ENCODE measurements at regions not wholly inside any gene's neighbourhood (a gene's known extent, or its start where the extent isn't known, plus 50 kb on each side); places are given as distances from the start of the nearest gene placed in this dataset.
A peak's percentile ranks its signal among the peaks of the same experiment; 100 is the strongest.

DNA sequence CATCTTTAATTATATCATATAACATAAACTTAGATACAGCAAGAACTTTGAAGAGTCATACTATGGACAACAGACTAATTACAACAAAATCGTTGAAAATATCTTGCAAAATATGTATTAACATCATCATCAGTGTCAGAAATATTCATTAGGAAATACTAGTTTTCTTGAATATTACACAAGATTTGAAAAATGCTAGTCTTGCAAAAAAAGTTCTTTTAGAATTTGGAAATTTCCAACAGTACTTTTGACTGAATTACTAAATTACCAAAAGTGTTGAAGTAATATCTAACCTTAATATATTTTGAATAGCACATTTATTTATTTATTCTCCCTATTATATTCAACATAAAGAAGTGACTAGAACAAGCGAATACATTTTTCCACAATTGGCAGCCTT is 1224.8 kb upstream of the EYS start:
- no peak overlapping the region for H3K4me3 ChIP-seq (ENCODE audit: low read depth, low read length)
- TF ChIP-seq, protein P1, sequence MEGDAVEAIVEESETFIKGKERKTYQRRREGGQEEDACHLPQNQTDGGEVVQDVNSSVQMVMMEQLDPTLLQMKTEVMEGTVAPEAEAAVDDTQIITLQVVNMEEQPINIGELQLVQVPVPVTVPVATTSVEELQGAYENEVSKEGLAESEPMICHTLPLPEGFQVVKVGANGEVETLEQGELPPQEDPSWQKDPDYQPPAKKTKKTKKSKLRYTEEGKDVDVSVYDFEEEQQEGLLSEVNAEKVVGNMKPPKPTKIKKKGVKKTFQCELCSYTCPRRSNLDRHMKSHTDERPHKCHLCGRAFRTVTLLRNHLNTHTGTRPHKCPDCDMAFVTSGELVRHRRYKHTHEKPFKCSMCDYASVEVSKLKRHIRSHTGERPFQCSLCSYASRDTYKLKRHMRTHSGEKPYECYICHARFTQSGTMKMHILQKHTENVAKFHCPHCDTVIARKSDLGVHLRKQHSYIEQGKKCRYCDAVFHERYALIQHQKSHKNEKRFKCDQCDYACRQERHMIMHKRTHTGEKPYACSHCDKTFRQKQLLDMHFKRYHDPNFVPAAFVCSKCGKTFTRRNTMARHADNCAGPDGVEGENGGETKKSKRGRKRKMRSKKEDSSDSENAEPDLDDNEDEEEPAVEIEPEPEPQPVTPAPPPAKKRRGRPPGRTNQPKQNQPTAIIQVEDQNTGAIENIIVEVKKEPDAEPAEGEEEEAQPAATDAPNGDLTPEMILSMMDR (IDR thresholded peaks at IDR 0.05; ENCODE audit: insufficient read depth, low read depth, low read length): no peak
- no peak for DNase-seq (ENCODE audit: low read depth)

GRCh38 chr6:66930559-66931290 is 1223.7 kb upstream of the EYS start:
- TF ChIP-seq, protein P1 (IDR thresholded peaks at IDR 0.05; ENCODE audit: insufficient read depth, low read depth, low read length): no peak
- peak; percentile 46 for DNase-seq (ENCODE audit: low read depth)
- H3K4me3 ChIP-seq (ENCODE audit: low read depth, low read length): no peak overlapping the region

- H3K4me3 ChIP-seq (ENCODE audit: low read depth, low read length): no peak overlapping the region
- TF ChIP-seq, protein P1 (IDR thresholded peaks at IDR 0.05; ENCODE audit: insufficient read depth, low read depth, low read length): peak; percentile 11
- peak; percentile 24 for DNase-seq (ENCODE audit: low read depth)
Observed at GRCh38 chr6:66926060-66926459, 1219.0 kb upstream of the EYS start.

DNA sequence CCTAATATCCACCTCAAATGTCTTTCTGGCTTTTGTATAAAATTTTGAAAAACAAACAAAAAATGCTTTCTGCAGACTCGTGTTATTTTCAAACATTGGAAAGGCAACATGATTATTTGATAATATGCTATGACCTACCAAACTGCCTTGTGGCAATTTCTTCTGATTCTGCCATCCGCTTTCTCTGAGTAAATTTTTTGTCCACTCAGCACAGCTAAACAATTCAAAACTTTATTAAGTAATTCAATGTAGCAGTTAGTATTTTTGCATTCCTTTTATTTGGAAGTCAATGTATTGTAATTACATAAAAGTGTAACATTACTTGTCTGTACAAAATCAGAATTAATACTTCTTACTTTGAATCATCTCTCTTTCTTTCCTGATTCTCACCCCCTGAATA is 1206.6 kb upstream of the EYS start:
- DNase-seq (ENCODE audit: low read depth): no peak
- TF ChIP-seq, protein P1 (IDR thresholded peaks at IDR 0.05; ENCODE audit: insufficient read depth, low read depth, low read length): no peak
- no peak overlapping the region for H3K4me3 ChIP-seq (ENCODE audit: low read depth, low read length)

GRCh38 chr6:66902457-66902856 is 1195.4 kb upstream of the EYS start:
- H3K4me3 ChIP-seq (ENCODE audit: low read depth, low read length): no peak overlapping the region
- DNase-seq (ENCODE audit: low read depth): no peak
- TF ChIP-seq, protein P1 (IDR thresholded peaks at IDR 0.05; ENCODE audit: insufficient read depth, low read depth, low read length): no peak

GRCh38 chr6:66900133-66901083 is 1193.4 kb upstream of the EYS start:
- peak; percentile 18 for DNase-seq (ENCODE audit: low read depth)
- no peak overlapping the region for H3K4me3 ChIP-seq (ENCODE audit: low read depth, low read length)
- TF ChIP-seq, protein P1 (IDR thresholded peaks at IDR 0.05; ENCODE audit: insufficient read depth, low read depth, low read length): no peak
